ENCODE measurements at regions not wholly inside any gene's neighbourhood (a gene's known extent, or its start where the extent isn't known, plus 50 kb on each side); places are given as distances from the start of the nearest gene placed in this dataset.

GRCh38 chr5:61788548-61788947 lies 456.5 kb downstream of the ZSWIM6 start:
- no peaks in the 10 kb centered on the region for H3K36me3 Mint-ChIP-seq
- H3K4me3 Mint-ChIP-seq, result no peak overlapping the region
- H3K9me3 Mint-ChIP-seq (ENCODE audit: low read depth), result peaks cover 3% of the 10 kb centered on the region
- H3K27ac Mint-ChIP-seq, result no peak overlapping the region
- peaks cover 3% of the 10 kb centered on the region for H3K27me3 Mint-ChIP-seq
- no peaks in the 10 kb centered on the region for H3K4me1 Mint-ChIP-seq (ENCODE audit: low read depth)

- H3K27ac Mint-ChIP-seq, result no peak overlapping the region
- H3K4me3 Mint-ChIP-seq, result no peak overlapping the region
- H3K9me3 Mint-ChIP-seq (ENCODE audit: low read depth), result peaks cover 3% of the 10 kb centered on the region
- H3K27me3 Mint-ChIP-seq, result peaks cover 3% of the 10 kb centered on the region
- no peaks in the 10 kb centered on the region for H3K36me3 Mint-ChIP-seq
- H3K4me1 Mint-ChIP-seq (ENCODE audit: low read depth), result no peaks in the 10 kb centered on the region
Measured at GRCh38 chr5:61790007-61790406, 457.9 kb downstream of the ZSWIM6 start.

- Mint-ChIP-seq H3K27ac (no peak overlapping the region), H3K4me1 (ENCODE audit: low read depth) (no peaks in the 10 kb centered on the region), H3K36me3 (no peaks in the 10 kb centered on the region), H3K9me3 (ENCODE audit: low read depth) (peaks cover under 1% of the 10 kb centered on the region), H3K27me3 (no peaks in the 10 kb centered on the region), H3K4me3 (no peak overlapping the region)
Measured at GRCh38 chr5:61790678-61791077, 458.6 kb downstream of the ZSWIM6 start.

GRCh38 chr5:61796773-61797172 lies 464.7 kb downstream of the ZSWIM6 start:
- H3K27ac Mint-ChIP-seq, result no peak overlapping the region
- H3K27me3 Mint-ChIP-seq, result no peaks in the 10 kb centered on the region
- H3K36me3 Mint-ChIP-seq, result no peaks in the 10 kb centered on the region
- no peaks in the 10 kb centered on the region for H3K9me3 Mint-ChIP-seq (ENCODE audit: low read depth)
- no peak overlapping the region for H3K4me3 Mint-ChIP-seq
- no peaks in the 10 kb centered on the region for H3K4me1 Mint-ChIP-seq (ENCODE audit: low read depth)

GRCh38 chr5:61800450-61800849 lies 468.4 kb downstream of the ZSWIM6 start:
- H3K27me3 Mint-ChIP-seq, result no peaks in the 10 kb centered on the region
- H3K4me3 Mint-ChIP-seq, result no peak overlapping the region
- H3K36me3 Mint-ChIP-seq, result no peaks in the 10 kb centered on the region
- no peak overlapping the region for H3K27ac Mint-ChIP-seq
- H3K4me1 Mint-ChIP-seq (ENCODE audit: low read depth), result no peaks in the 10 kb centered on the region
- H3K9me3 Mint-ChIP-seq (ENCODE audit: low read depth), result no peaks in the 10 kb centered on the region

- H3K27me3 Mint-ChIP-seq, result no peaks in the 10 kb centered on the region
- no peaks in the 10 kb centered on the region for H3K9me3 Mint-ChIP-seq (ENCODE audit: low read depth)
- no peak overlapping the region for H3K27ac Mint-ChIP-seq
- H3K4me3 Mint-ChIP-seq, result no peak overlapping the region
- no peaks in the 10 kb centered on the region for H3K4me1 Mint-ChIP-seq (ENCODE audit: low read depth)
- H3K36me3 Mint-ChIP-seq, result no peaks in the 10 kb centered on the region
Measured at GRCh38 chr5:61801174-61801573, 469.1 kb downstream of the ZSWIM6 start.

GRCh38 chr5:61802456-61802855 lies 470.4 kb downstream of the ZSWIM6 start:
- H3K27ac Mint-ChIP-seq, result no peak overlapping the region
- H3K27me3 Mint-ChIP-seq, result no peaks in the 10 kb centered on the region
- H3K9me3 Mint-ChIP-seq (ENCODE audit: low read depth), result no peaks in the 10 kb centered on the region
- no peak overlapping the region for H3K4me3 Mint-ChIP-seq
- no peaks in the 10 kb centered on the region for H3K4me1 Mint-ChIP-seq (ENCODE audit: low read depth)
- no peaks in the 10 kb centered on the region for H3K36me3 Mint-ChIP-seq

GRCh38 chr5:61805101-61805500 lies 473.0 kb downstream of the ZSWIM6 start:
- Mint-ChIP-seq H3K4me3 (no peak overlapping the region), H3K9me3 (ENCODE audit: low read depth) (no peaks in the 10 kb centered on the region), H3K4me1 (ENCODE audit: low read depth) (no peaks in the 10 kb centered on the region), H3K27ac (no peak overlapping the region), H3K27me3 (peaks cover 4% of the 10 kb centered on the region), H3K36me3 (no peaks in the 10 kb centered on the region)

GRCh38 chr5:61806491-61807020 lies 474.5 kb downstream of the ZSWIM6 start:
- Mint-ChIP-seq H3K9me3 (ENCODE audit: low read depth) (no peaks in the 10 kb centered on the region), H3K27me3 (peaks cover 8% of the 10 kb centered on the region), H3K27ac (no peak overlapping the region), H3K4me3 (no peak overlapping the region), H3K36me3 (no peaks in the 10 kb centered on the region), H3K4me1 (ENCODE audit: low read depth) (no peaks in the 10 kb centered on the region)

- no peaks in the 10 kb centered on the region for H3K4me1 Mint-ChIP-seq (ENCODE audit: low read depth)
- H3K36me3 Mint-ChIP-seq, result no peaks in the 10 kb centered on the region
- H3K4me3 Mint-ChIP-seq, result no peak overlapping the region
- no peaks in the 10 kb centered on the region for H3K9me3 Mint-ChIP-seq (ENCODE audit: low read depth)
- peaks cover 13% of the 10 kb centered on the region for H3K27me3 Mint-ChIP-seq
- no peak overlapping the region for H3K27ac Mint-ChIP-seq
Measured at GRCh38 chr5:61808091-61808490, 476.0 kb downstream of the ZSWIM6 start.

GRCh38 chr5:61808909-61809308 lies 476.9 kb downstream of the ZSWIM6 start:
- Mint-ChIP-seq H3K27me3 (peaks cover 15% of the 10 kb centered on the region), H3K4me1 (ENCODE audit: low read depth) (no peaks in the 10 kb centered on the region), H3K4me3 (no peak overlapping the region), H3K9me3 (ENCODE audit: low read depth) (no peaks in the 10 kb centered on the region), H3K36me3 (no peaks in the 10 kb centered on the region), H3K27ac (no peak overlapping the region)

GRCh38 chr5:61809651-61810050 lies 477.6 kb downstream of the ZSWIM6 start:
- H3K4me1 Mint-ChIP-seq (ENCODE audit: low read depth), result no peaks in the 10 kb centered on the region
- H3K36me3 Mint-ChIP-seq, result no peaks in the 10 kb centered on the region
- H3K27me3 Mint-ChIP-seq, result peaks cover 15% of the 10 kb centered on the region
- H3K27ac Mint-ChIP-seq, result no peak overlapping the region
- H3K9me3 Mint-ChIP-seq (ENCODE audit: low read depth), result no peaks in the 10 kb centered on the region
- H3K4me3 Mint-ChIP-seq, result no peak overlapping the region

- peaks cover 18% of the 10 kb centered on the region for H3K27me3 Mint-ChIP-seq
- no peak overlapping the region for H3K4me3 Mint-ChIP-seq
- H3K4me1 Mint-ChIP-seq (ENCODE audit: low read depth), result no peaks in the 10 kb centered on the region
- no peaks in the 10 kb centered on the region for H3K9me3 Mint-ChIP-seq (ENCODE audit: low read depth)
- H3K36me3 Mint-ChIP-seq, result no peaks in the 10 kb centered on the region
- no peak overlapping the region for H3K27ac Mint-ChIP-seq
Measured at GRCh38 chr5:61811052-61811451, 479.0 kb downstream of the ZSWIM6 start.

GRCh38 chr5:61813361-61813760 lies 481.3 kb downstream of the ZSWIM6 start:
- Mint-ChIP-seq H3K9me3 (ENCODE audit: low read depth) (no peaks in the 10 kb centered on the region), H3K27me3 (peaks cover 18% of the 10 kb centered on the region), H3K27ac (no peak overlapping the region), H3K36me3 (no peaks in the 10 kb centered on the region), H3K4me1 (ENCODE audit: low read depth) (no peaks in the 10 kb centered on the region), H3K4me3 (no peak overlapping the region)

- peaks cover 14% of the 10 kb centered on the region for H3K27me3 Mint-ChIP-seq
- no peak overlapping the region for H3K27ac Mint-ChIP-seq
- H3K36me3 Mint-ChIP-seq, result no peaks in the 10 kb centered on the region
- H3K4me1 Mint-ChIP-seq (ENCODE audit: low read depth), result no peaks in the 10 kb centered on the region
- H3K9me3 Mint-ChIP-seq (ENCODE audit: low read depth), result peaks cover 3% of the 10 kb centered on the region
- H3K4me3 Mint-ChIP-seq, result no peak overlapping the region
Measured at GRCh38 chr5:61815339-61815738, 483.3 kb downstream of the ZSWIM6 start.

- H3K27me3 Mint-ChIP-seq, result peaks cover 12% of the 10 kb centered on the region
- H3K36me3 Mint-ChIP-seq, result no peaks in the 10 kb centered on the region
- peaks cover 3% of the 10 kb centered on the region for H3K9me3 Mint-ChIP-seq (ENCODE audit: low read depth)
- H3K27ac Mint-ChIP-seq, result no peak overlapping the region
- H3K4me1 Mint-ChIP-seq (ENCODE audit: low read depth), result no peaks in the 10 kb centered on the region
- no peak overlapping the region for H3K4me3 Mint-ChIP-seq
Measured at GRCh38 chr5:61816146-61816545, 484.1 kb downstream of the ZSWIM6 start.
